Testis (tissue), 2 donors: ENCODE measurements at regions not wholly inside any gene's neighbourhood (a gene's known extent, or its start where the extent isn't known, plus 50 kb on each side); places are given as distances from the start of the nearest gene placed in this dataset.

Source experiments
- POLR2A ChIP-seq: fragments of 450-650 bp; IDR thresholded peaks from one replicate; pipeline ENCODE4 v1.6.1; 2017; ENCODE audit warnings: antibody characterized with exemption, mild to moderate bottlenecking, moderate library complexity
- TF ChIP-seq, protein P1 (sequence below), 3 experiments: fragments of 450-650 bp in 2 of 3; fragments of 200-600 bp in 1 of 3; sonication (generic) in 1 of 3; IDR thresholded peaks; one replicate each; pipeline ENCODE4 v1.5.1; 2016 to 2019; ENCODE audit warnings: antibody characterized with exemption in 3 of 3, mild to moderate bottlenecking in 2 of 3, moderate library complexity in 1 of 3

GRCh38 chr15:81851325-81851724, 194.5 kb downstream of the MEX3B start:
- TF ChIP-seq, protein P1, sequence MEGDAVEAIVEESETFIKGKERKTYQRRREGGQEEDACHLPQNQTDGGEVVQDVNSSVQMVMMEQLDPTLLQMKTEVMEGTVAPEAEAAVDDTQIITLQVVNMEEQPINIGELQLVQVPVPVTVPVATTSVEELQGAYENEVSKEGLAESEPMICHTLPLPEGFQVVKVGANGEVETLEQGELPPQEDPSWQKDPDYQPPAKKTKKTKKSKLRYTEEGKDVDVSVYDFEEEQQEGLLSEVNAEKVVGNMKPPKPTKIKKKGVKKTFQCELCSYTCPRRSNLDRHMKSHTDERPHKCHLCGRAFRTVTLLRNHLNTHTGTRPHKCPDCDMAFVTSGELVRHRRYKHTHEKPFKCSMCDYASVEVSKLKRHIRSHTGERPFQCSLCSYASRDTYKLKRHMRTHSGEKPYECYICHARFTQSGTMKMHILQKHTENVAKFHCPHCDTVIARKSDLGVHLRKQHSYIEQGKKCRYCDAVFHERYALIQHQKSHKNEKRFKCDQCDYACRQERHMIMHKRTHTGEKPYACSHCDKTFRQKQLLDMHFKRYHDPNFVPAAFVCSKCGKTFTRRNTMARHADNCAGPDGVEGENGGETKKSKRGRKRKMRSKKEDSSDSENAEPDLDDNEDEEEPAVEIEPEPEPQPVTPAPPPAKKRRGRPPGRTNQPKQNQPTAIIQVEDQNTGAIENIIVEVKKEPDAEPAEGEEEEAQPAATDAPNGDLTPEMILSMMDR (IDR thresholded peaks at IDR 0.05), result no peak
- no peak for TF ChIP-seq POLR2A
